Loucy (cell line): ENCODE measurements at regions not wholly inside any gene's neighbourhood (a gene's known extent, or its start where the extent isn't known, plus 50 kb on each side); places are given as distances from the start of the nearest gene placed in this dataset.

ENCODE experiments used
- H2AFZ ChIP-seq: fragments of 200-600 bp; sonication (generic); 2 replicates; pipeline ENCODE4 v1.6.0; 2016; ENCODE audit warnings: antibody characterized with exemption, mild to moderate bottlenecking, low read length, moderate library complexity
- H3F3A ChIP-seq: fragments of 200-600 bp; 2 replicates; pipeline ENCODE4 v1.6.0; 2016; ENCODE audit warnings: antibody characterized with exemption, low read depth, mild to moderate bottlenecking
- H3K27me3 ChIP-seq: fragments of 200-600 bp; sonication (generic); 2 replicates; pipeline ENCODE4 v1.6.1; 2014; ENCODE audit warnings: low read length, mild to moderate bottlenecking; ENCODE audit not compliant: insufficient read depth, poor library complexity, severe bottlenecking
- H3K36me3 ChIP-seq: fragments of 200-600 bp; sonication (generic); 2 replicates; pipeline ENCODE4 v1.6.1; 2016; ENCODE audit warnings: low read length; ENCODE audit not compliant: insufficient read depth
- H3K4me1 ChIP-seq: fragments of 200-600 bp; sonication (generic); 2 replicates; pipeline ENCODE4 v1.5.1; 2014; ENCODE audit warnings: low read length, mild to moderate bottlenecking; ENCODE audit not compliant: insufficient read depth, poor library complexity, severe bottlenecking
- H3K4me2 ChIP-seq: fragments of 200-600 bp; sonication (generic); 2 replicates; pipeline ENCODE4 v1.6.0; 2014; ENCODE audit warnings: antibody characterized with exemption, low read length, low read depth, mild to moderate bottlenecking; ENCODE audit not compliant: poor library complexity, severe bottlenecking
- H3K4me3 ChIP-seq: fragments of 200-600 bp; sonication (generic); 2 replicates; pipeline ENCODE4 v1.5.1; 2014; ENCODE audit warnings: low read length, mild to moderate bottlenecking, mixed read lengths; ENCODE audit not compliant: poor library complexity, severe bottlenecking
- H3K79me2 ChIP-seq: fragments of 200-600 bp; sonication (generic); 2 replicates; pipeline ENCODE4 v1.6.1; 2014; ENCODE audit warnings: low read length; ENCODE audit not compliant: insufficient read depth
- H3K9ac ChIP-seq: fragments of 200-600 bp; sonication (generic); 2 replicates; pipeline ENCODE4 v1.6.0; 2014; ENCODE audit warnings: mild to moderate bottlenecking, low read depth, low read length, moderate library complexity; ENCODE audit not compliant: poor library complexity, severe bottlenecking
- H3K9me2 ChIP-seq: fragments of 200-600 bp; sonication (generic); replicated peaks from 2 replicates; pipeline ENCODE4 v1.6.1; 2016; ENCODE audit warnings: low read depth, low read length, mixed read lengths
- H3K9me3 ChIP-seq: fragments of 200-600 bp; sonication (generic); 2 replicates; pipeline ENCODE4 v1.6.1; 2014; ENCODE audit warnings: mild to moderate bottlenecking, antibody characterized with exemption, low read length, low read depth; ENCODE audit not compliant: insufficient read depth
- H4K20me1 ChIP-seq: fragments of 200-600 bp; sonication (generic); 2 replicates; pipeline ENCODE4 v1.6.0; 2014; ENCODE audit warnings: antibody characterized with exemption, low read length, mild to moderate bottlenecking; ENCODE audit not compliant: insufficient read depth, poor library complexity, severe bottlenecking
- EZH2phosphoT487 ChIP-seq: fragments of 200-600 bp; IDR thresholded peaks from 2 replicates; pipeline ENCODE4 v1.6.1; 2018; ENCODE audit warnings: antibody characterized with exemption, mild to moderate bottlenecking, moderate library complexity, borderline replicate concordance
- TF ChIP-seq, protein P1 (sequence below): fragments of 200-600 bp; sonication (generic); conservative IDR thresholded peaks from 2 replicates; pipeline ENCODE4 v1.5.1; 2014; ENCODE audit warnings: mild to moderate bottlenecking, antibody characterized with exemption, low read length

DNA sequence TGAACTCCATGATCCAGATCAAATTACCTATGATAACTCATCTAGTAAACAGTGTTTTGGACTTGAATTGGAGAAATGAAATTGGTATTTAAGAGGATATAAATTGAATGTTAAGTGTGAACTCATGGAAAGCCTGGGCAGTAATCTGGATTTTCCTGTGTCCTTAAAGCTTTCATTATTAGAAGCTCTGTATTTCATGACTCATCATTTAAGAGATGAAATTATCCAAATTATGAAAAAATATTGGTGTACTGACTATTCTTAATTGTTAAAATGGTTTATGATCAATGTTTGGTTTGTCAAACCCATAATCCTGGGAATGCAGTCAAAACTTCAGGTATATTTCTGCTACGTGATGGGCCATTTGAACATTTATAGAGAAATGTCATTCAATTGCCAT, 332.2 kb upstream of the ST6GAL2 start:
- H3K9ac ChIP-seq: no peak overlapping the region
- H3K9me3 ChIP-seq: no peaks in the 10 kb centered on the region
- H2AFZ ChIP-seq: no peak overlapping the region
- H4K20me1 ChIP-seq: no peaks in the 10 kb centered on the region
- H3K27me3 ChIP-seq: no peaks in the 10 kb centered on the region
- H3K4me1 ChIP-seq: no peaks in the 10 kb centered on the region
- H3K4me3 ChIP-seq: no peak overlapping the region
- TF ChIP-seq, protein P1, sequence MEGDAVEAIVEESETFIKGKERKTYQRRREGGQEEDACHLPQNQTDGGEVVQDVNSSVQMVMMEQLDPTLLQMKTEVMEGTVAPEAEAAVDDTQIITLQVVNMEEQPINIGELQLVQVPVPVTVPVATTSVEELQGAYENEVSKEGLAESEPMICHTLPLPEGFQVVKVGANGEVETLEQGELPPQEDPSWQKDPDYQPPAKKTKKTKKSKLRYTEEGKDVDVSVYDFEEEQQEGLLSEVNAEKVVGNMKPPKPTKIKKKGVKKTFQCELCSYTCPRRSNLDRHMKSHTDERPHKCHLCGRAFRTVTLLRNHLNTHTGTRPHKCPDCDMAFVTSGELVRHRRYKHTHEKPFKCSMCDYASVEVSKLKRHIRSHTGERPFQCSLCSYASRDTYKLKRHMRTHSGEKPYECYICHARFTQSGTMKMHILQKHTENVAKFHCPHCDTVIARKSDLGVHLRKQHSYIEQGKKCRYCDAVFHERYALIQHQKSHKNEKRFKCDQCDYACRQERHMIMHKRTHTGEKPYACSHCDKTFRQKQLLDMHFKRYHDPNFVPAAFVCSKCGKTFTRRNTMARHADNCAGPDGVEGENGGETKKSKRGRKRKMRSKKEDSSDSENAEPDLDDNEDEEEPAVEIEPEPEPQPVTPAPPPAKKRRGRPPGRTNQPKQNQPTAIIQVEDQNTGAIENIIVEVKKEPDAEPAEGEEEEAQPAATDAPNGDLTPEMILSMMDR: no peak
- TF ChIP-seq EZH2phosphoT487: no peak
- no peaks in the 10 kb centered on the region for H3K36me3 ChIP-seq
- no peaks in the 10 kb centered on the region for H3K79me2 ChIP-seq
- H3F3A ChIP-seq: no peaks in the 10 kb centered on the region
- no peaks in the 10 kb centered on the region for H3K9me2 ChIP-seq
- no peak overlapping the region for H3K4me2 ChIP-seq

DNA sequence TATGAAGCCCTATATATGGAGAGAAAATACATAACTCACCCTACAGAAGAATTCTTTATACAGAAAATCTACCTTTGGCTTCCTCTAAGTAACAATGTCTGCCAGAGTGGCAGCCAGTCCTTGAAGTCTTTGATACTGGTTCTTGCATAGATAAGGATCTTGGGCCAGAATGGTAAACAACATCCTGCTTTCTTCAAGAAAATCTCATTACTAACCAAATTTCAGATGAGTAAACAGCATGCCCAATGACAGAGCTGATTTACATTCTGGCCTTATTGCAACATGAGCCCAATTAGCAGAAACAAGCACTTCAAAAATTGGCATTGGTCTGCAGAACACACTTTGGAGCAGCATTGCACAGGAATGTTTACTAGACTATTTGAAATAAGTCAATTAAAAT, 336.5 kb upstream of the ST6GAL2 start:
- Histone ChIP-seq H3K4me2 (no peak overlapping the region), H3K9me3 (no peaks in the 10 kb centered on the region), H2AFZ (no peak overlapping the region), H4K20me1 (no peaks in the 10 kb centered on the region), H3K4me3 (no peak overlapping the region), H3K27me3 (no peaks in the 10 kb centered on the region), H3K79me2 (no peaks in the 10 kb centered on the region), H3F3A (no peaks in the 10 kb centered on the region), H3K9me2 (no peaks in the 10 kb centered on the region), H3K36me3 (no peaks in the 10 kb centered on the region), H3K9ac (no peak overlapping the region), H3K4me1 (no peaks in the 10 kb centered on the region)
- TF ChIP-seq EZH2phosphoT487: no peak
- TF ChIP-seq, protein P1: no peak

DNA sequence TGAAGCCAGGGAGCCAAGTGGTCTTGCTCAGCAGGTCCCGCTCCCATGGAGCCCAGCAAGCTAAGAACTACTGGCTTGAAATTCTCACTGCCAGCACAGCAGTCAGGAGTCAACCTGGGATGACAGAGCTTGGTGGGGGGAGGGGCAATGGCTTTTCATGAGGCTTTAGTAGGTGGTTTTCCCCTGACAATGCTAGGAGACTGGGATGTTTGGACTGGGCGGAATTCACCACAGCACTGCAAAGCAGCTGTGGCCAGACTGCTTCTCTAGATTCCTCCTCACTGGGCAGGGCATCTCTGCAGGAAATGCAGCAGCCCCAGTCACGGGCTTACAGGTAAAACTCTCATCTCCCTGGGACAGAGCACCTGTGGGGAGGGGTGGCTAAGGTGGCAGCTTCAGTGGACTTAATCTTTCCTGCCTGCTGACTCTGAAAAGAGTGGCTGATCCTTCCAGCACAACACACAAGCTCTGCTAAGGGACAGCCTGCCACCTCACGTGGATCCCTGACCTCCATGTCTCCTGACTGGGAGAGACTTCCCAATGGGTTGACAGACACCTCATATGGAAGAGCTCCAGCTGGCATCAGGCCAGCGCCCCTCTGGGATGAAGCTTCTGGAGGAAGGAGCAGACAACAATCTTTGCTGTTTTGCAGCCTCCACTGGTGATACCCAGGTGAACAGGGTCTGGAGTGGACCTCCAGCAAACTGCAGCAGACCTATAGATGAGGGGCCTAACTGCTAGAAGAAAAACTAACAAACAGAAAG, 349.7 kb upstream of the ST6GAL2 start:
- no peaks in the 10 kb centered on the region for H3F3A ChIP-seq
- no peak overlapping the region for H3K4me3 ChIP-seq
- no peaks in the 10 kb centered on the region for H3K9me2 ChIP-seq
- H3K9me3 ChIP-seq: 0 out of 2 replicates have a peak, but pooled peaks cover 3% of the 10 kb centered on the region
- no peaks in the 10 kb centered on the region for H4K20me1 ChIP-seq
- no peak overlapping the region for H3K4me2 ChIP-seq
- no peaks in the 10 kb centered on the region for H3K79me2 ChIP-seq
- no peak overlapping the region for H2AFZ ChIP-seq
- no peaks in the 10 kb centered on the region for H3K36me3 ChIP-seq
- TF ChIP-seq, protein P1: no peak
- TF ChIP-seq EZH2phosphoT487: no peak
- H3K9ac ChIP-seq: no peak overlapping the region
- no peaks in the 10 kb centered on the region for H3K27me3 ChIP-seq
- no peaks in the 10 kb centered on the region for H3K4me1 ChIP-seq
